ENCODE measurements at regions not wholly inside any gene's neighbourhood (a gene's known extent, or its start where the extent isn't known, plus 50 kb on each side); places are given as distances from the start of the nearest gene placed in this dataset.

DNA sequence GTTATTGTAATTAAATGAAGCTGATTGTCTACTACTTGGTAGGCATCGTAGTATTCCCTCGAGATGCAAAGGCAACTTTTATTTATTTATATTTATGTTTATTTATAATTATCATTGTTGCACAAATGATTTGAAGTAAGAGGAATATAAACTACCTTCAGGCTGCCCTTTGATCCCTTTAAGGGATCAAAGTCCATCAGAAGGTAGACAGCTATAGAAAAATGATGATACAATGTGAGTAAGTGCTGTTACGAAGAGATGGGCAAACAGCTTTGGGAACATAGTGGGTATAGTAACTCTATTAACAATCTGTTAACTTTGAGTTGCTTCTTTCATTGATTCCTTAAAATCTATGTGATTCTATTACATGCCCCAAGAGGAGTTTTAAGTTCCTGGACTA is 512.8 kb upstream of the CITED2 start:
- H3K4me1 Mint-ChIP-seq, result peaks cover 18% of the 10 kb centered on the region
- H3K27ac Mint-ChIP-seq, result no peak overlapping the region
- ChIA-PET POLR2A (no interaction called here), CTCF (no interaction called here)
- TF ChIP-seq, protein P1, sequence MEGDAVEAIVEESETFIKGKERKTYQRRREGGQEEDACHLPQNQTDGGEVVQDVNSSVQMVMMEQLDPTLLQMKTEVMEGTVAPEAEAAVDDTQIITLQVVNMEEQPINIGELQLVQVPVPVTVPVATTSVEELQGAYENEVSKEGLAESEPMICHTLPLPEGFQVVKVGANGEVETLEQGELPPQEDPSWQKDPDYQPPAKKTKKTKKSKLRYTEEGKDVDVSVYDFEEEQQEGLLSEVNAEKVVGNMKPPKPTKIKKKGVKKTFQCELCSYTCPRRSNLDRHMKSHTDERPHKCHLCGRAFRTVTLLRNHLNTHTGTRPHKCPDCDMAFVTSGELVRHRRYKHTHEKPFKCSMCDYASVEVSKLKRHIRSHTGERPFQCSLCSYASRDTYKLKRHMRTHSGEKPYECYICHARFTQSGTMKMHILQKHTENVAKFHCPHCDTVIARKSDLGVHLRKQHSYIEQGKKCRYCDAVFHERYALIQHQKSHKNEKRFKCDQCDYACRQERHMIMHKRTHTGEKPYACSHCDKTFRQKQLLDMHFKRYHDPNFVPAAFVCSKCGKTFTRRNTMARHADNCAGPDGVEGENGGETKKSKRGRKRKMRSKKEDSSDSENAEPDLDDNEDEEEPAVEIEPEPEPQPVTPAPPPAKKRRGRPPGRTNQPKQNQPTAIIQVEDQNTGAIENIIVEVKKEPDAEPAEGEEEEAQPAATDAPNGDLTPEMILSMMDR (IDR thresholded peaks at IDR 0.05), result no peak
- no peak for ATAC-seq (ENCODE audit: low read depth)
- no peak for DNase-seq
- peaks cover 2% of the 10 kb centered on the region for H3K27me3 Mint-ChIP-seq
- no peaks in the 10 kb centered on the region for H3K9me3 Mint-ChIP-seq
- intact Hi-C loops (cut with micrococcal nuclease), result no loop called here
- no peaks in the 10 kb centered on the region for H3K36me3 Mint-ChIP-seq (ENCODE audit: low read depth)
- no peak overlapping the region for H3K4me3 Mint-ChIP-seq

DNA sequence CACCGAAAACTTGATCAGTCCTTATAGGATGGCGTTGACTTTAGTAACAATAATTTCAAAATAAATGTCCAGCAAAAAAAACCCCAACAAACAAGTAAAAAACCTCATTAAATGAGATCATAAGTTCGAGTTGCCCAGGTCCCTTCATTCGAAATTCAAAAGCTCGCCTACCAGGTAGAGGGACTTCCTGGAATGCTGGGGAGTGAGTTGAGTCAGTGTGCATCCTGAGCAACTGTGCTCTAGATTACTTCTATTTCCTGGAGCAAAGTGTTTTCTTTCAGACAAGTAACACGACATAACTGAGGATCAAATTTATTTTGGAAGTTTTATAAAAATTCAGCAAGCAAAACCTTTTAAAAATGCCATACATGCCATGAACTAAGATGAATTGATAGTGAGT is 511.9 kb upstream of the CITED2 start:
- ATAC-seq (ENCODE audit: low read depth) (no peak), DNase-seq (no peak)
- Mint-ChIP-seq H3K4me1 (peaks cover 23% of the 10 kb centered on the region), H3K36me3 (ENCODE audit: low read depth) (no peaks in the 10 kb centered on the region), H3K4me3 (no peak overlapping the region), H3K27ac (no peak overlapping the region), H3K27me3 (peaks cover 2% of the 10 kb centered on the region), H3K9me3 (no peaks in the 10 kb centered on the region)
- ChIA-PET CTCF (no interaction called here), POLR2A (interaction anchor here (0.6 kb wide), 1 partner anchor 814 kb away, joined by 3 read pairs; no protein-coding TSS in a partner anchor)
- intact Hi-C loops (cut with micrococcal nuclease), result no loop called here
- TF ChIP-seq, protein P1 (IDR thresholded peaks at IDR 0.05), result no peak

- intact Hi-C loops (cut with micrococcal nuclease), result no loop called here
- Mint-ChIP-seq H3K4me3 (no peak overlapping the region), H3K27me3 (peaks cover 2% of the 10 kb centered on the region), H3K4me1 (peaks cover 23% of the 10 kb centered on the region), H3K27ac (no peak overlapping the region), H3K9me3 (no peaks in the 10 kb centered on the region), H3K36me3 (ENCODE audit: low read depth) (no peaks in the 10 kb centered on the region)
- TF ChIP-seq, protein P1 (IDR thresholded peaks at IDR 0.05), result no peak
- ATAC-seq (ENCODE audit: low read depth), result no peak
- CTCF ChIA-PET, result no interaction called here
- POLR2A ChIA-PET, result interaction anchor here (0.6 kb wide), 1 partner anchor 814 kb away, joined by 3 read pairs; no protein-coding TSS in a partner anchor
- no peak for DNase-seq
These were observed 511.5 kb upstream of the CITED2 start for GRCh38 chr6:139885909-139886308.

DNA sequence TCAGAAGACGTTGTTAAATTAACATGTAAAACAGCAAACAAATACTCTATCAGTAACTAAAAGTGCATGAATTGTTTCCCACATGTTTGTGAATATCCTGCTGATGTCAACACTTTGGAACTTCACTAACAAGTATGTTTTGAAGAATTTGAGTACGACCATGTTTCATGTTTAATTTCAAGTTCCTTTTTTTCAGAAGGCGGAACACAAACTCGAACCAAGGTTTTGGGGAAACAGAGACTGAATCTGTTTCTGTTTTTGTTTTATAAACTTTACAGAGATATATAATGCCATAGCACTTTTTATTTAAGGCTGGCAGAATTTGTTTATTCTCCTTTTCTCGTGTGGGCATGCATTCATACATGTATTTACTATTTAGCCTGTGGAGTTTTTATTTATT is 509.3 kb upstream of the CITED2 start:
- DNase-seq (no peak), ATAC-seq (ENCODE audit: low read depth) (no peak)
- H3K27me3 Mint-ChIP-seq, result peaks cover 2% of the 10 kb centered on the region
- H3K27ac Mint-ChIP-seq, result no peak overlapping the region
- TF ChIP-seq, protein P1 (IDR thresholded peaks at IDR 0.05), result no peak
- POLR2A ChIA-PET, result no interaction called here
- no peaks in the 10 kb centered on the region for H3K9me3 Mint-ChIP-seq
- peaks cover 23% of the 10 kb centered on the region for H3K4me1 Mint-ChIP-seq
- no peak overlapping the region for H3K4me3 Mint-ChIP-seq
- CTCF ChIA-PET, result interaction anchor here (1.4 kb wide), 1 partner anchor 40 kb away, joined by 3 read pairs; no protein-coding TSS in a partner anchor
- intact Hi-C loops (cut with micrococcal nuclease), result loop anchor here (2.0 to 5.0 kb wide), 2 partner anchors 19 to 1039 kb away; no protein-coding TSS in a partner anchor
- H3K36me3 Mint-ChIP-seq (ENCODE audit: low read depth), result no peaks in the 10 kb centered on the region

GRCh38 chr6:139882977-139883728 is 508.7 kb upstream of the CITED2 start:
- DNase-seq, result no peak
- Mint-ChIP-seq H3K4me3 (no peak overlapping the region), H3K9me3 (no peaks in the 10 kb centered on the region), H3K27ac (no peak overlapping the region), H3K36me3 (ENCODE audit: low read depth) (no peaks in the 10 kb centered on the region), H3K27me3 (peaks cover 2% of the 10 kb centered on the region), H3K4me1 (peaks cover 23% of the 10 kb centered on the region)
- ATAC-seq (ENCODE audit: low read depth), result no peak
- POLR2A ChIA-PET, result no interaction called here
- intact Hi-C loops (cut with micrococcal nuclease), result loop anchor here (2.0 to 5.0 kb wide), 2 partner anchors 20 to 1039 kb away; no protein-coding TSS in a partner anchor
- TF ChIP-seq, protein P1 (IDR thresholded peaks at IDR 0.05), result no peak
- CTCF ChIA-PET, result no interaction called here
